GM18870 (cell line): ENCODE measurements at regions not wholly inside any gene's neighbourhood (a gene's known extent, or its start where the extent isn't known, plus 50 kb on each side); places are given as distances from the start of the nearest gene placed in this dataset.
"Not testable (repeated sequence)": the region's sequence is repeated elsewhere in the genome, so short reads cannot be mapped to it uniquely, and the experiment has no call there.

Source experiments
- ATAC-seq: cut with Tn5 transposase; IDR thresholded peaks from one replicate; pipeline ENCODE4 v1.9.1; 2021; ENCODE audit warnings: moderate library complexity; ENCODE audit not compliant: unreplicated experiment

DNA sequence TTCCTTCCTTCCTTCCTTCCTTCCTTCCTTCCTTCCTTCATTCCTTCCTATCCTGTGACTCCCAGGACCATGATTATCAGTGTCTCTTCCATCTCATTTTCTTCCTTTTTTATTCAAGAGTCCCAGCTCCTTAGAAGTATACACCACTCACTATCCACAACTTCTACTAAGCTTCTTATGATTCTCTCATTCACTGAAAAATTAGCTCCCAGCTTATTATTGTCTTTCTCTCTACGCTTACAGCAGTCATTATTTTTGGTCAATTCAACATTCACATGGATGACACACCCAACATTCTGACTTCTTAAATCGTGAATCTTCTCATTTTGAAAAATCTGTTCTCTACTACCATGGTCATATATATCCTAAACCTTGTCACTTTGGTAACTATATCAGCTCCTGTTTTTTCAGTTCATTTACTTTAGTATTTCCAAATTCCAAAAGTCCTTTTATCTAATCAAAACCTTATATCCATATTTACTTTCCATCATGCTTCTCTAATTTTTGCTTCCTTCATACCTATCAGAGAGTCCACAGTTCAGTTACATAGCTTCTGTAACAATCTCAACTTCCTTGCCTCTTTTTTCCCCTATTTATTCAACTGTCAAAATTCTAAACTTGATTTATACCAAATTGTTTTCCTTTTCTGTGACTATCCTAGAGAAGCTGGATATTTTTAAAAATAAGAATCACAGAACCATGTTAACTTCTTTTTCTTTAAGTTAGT is 677.5 kb downstream of the RAPGEF2 start:
- ATAC-seq, result no peak

DNA sequence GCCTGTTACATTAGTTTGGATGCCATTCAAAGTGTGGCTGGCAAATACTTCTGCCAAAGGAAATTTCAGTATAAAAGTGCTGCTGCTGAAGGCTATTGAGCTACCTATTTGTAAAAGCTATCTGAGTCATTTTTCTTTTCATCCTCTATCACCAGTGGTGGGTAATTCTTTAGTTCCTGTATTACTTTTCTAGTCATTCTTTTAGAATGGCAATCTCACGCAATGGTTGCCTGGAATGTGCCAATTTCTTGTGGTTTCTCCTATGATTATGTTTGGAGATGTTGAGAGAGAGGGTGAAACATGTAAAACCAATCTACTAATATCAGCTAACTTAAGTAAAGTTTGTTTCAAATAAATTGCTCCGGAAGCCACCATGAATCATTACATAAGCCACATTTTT is 685.0 kb downstream of the RAPGEF2 start:
- ATAC-seq, result no peak

DNA sequence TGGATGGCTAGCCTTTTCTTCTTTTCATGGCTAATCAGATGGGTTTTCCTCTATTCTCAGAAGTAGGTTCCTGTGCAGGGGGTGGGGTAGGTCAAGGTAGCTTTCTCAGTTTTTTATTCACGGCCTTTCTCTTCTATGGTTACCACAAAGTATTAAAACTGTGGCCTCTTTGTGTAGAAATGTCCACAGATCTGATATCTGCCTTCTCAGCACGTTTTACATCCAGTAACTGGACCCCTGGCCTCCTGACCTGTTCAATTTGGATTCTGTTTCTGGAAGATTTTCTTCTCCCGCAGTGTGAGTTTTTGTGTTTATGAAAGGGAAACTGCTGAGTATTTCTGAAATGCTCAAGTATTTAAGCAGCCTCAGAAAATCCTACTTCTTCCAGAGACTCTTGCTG is 688.5 kb downstream of the RAPGEF2 start:
- ATAC-seq, result no peak

DNA sequence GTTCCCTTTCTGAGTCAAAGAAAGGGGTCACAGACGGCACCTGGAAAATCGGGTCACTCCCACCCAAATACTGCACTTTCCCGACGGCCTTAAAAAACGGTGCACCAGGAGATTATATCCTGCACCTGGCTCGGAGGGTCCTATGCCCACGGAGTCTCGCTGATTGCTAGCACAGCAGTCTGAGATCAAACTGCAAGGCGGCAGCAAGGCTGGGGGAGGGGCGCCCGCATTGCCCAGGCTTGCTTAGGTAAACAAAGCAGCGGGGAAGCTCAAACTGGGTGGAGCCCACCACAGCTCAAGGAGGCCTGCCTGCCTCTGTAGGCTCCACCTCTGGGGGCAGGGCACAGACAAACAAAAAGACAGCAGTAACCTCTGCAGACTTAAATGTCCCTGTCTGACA is 701.7 kb downstream of the RAPGEF2 start:
- not testable (repeated sequence) for ATAC-seq

DNA sequence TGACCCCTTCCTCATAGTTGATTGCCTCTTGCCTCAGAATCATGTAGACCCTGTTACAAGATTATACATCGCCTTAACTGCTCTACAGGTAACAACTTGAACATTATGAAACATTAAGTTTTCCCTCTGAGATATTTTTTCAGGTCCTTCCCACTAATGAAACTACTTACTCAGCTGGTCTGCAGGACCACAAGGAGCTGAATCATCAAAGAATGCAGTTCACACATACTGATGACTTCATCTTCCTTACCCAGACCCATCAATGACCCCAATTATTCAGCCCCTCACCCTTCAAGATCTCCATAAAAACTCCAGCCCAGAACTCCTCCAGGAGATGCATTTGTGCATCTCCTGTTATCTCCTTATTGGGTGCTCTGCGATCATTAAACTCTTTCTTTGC is 720.9 kb downstream of the RAPGEF2 start:
- ATAC-seq, result no peak

DNA sequence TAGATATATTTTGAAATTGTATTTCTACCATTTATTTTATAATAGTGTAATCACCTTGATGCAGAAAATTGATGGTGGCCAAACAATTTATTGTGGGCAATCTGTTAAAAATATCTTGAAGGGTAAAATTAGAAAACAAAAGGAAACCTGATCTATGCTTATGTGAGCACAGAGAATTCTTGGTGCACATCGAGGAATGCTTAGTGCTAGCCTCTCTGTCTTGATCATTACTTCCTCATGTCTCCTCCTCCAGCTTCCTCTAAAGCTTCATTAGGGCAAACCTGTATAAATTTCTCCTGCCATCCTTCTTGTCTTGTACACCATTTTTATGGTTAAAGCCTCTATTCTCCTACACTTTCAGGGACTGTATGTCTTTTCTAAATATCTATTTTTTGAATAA is 725.8 kb downstream of the RAPGEF2 start:
- ATAC-seq, result no peak

DNA sequence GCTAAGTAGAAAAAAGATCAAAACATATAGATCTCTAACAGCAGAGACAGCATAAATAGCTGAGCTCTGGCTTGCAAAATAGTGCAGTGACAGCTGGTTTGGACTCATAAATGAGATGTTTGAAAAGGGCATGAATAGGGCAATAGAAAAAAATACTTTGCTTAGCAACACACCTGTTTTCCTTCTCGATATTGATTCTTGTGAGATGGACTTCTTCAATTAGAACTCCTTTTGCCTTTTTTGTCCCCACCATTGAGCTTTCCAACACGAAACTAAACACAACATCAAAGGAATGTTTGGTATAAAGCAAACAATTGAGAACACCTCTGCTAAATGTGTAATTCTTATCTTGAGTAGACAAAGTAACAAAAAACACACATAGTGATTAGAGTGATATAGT is 726.3 kb downstream of the RAPGEF2 start:
- ATAC-seq, result no peak

DNA sequence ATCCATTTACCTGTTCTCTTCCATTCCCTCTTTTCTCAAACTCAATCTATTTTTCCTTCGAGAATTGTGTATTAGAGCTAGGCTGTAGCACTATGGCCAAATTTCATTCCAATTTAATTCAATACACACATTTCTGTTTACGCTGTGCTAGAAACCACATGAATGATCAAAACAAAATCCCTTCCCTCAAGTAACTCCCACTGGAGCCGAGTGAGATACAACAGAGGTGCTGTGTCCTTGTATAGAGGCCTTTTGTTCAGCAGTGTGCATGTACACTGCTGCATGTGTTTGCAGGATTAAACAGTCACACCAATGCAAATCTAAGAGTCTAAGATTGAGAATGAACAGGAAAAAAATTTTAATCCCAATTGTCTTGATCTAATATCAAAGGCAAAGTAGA is 734.2 kb downstream of the RAPGEF2 start:
- ATAC-seq, result no peak

DNA sequence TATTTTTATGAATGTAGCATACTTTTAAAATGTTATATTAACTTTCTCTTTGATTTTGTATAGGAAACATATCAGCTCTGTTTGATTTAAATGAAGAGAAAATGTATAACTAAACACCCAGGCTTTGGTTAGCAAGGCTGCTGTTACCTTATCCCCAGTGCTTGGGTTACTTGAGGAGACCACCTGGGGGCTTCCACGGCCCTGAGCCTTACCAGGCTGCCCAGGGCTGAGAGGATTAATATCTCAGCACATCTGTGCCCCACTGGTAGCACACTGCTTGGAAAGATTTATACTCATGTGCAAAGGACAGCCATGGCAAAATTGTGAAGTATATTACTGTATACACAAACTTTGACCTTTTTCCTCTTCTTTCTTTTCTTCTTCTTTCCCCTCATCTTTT is 752.9 kb downstream of the RAPGEF2 start:
- ATAC-seq, result no peak

DNA sequence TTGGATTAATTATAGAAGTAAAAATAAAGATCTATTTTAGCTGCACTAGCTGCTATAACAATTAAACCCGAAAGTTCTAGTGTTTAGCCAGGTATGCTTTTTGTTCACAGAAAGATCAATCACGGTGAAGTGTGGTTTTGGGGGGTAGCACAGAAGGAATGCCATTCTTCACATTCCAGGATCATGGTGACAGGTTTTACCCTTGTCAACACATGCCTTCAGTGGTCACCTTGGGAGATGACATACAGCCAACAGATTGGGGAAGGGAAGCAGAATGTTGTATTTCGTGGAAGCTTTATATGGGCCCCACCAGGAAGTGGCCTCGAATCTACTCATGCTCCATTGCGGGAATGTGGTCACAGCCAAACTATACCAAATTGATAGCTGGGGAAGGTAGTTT is 753.6 kb downstream of the RAPGEF2 start:
- ATAC-seq, result no peak

DNA sequence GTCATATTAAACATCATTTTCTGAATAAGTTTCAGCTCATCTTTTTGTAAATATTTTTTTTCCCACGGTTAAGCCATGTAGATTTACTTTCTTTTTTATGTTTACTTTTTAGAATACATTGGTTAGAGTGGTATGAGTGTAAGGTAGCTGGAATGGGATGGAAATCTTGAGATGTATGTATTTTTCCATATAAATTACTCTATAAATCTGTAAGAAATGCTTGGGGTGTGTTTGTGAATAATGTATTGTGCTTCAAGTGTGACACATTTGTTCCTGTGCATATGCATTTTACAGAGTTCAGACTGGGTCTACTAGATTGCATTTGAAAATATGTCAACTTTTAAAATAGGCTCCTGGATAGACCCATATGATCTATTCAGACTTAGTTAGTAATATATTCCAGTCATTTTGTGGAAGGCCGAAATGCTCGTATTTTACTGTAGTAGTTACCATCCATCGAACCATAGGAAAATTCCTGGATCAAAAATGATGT is 756.8 kb downstream of the RAPGEF2 start:
- ATAC-seq, result no peak

DNA sequence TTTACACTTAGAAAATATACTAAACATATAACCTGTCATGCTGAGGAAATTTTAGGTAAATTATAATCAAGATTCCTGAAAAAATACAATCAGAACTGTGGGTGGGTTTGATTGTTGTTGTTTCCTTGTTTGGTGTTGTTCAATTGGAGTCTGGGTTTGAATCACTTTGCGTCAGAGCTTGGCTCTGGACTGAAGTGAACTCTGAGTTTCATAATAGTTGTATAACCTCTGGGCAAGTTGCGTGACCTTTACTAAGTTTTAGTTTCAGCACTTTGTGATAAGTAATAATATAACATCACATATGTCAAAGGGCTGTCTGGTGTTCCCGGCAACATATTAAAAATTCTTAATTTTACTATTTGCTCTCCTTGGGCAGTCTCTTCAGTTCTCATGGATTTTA is 758.1 kb downstream of the RAPGEF2 start:
- ATAC-seq, result no peak

DNA sequence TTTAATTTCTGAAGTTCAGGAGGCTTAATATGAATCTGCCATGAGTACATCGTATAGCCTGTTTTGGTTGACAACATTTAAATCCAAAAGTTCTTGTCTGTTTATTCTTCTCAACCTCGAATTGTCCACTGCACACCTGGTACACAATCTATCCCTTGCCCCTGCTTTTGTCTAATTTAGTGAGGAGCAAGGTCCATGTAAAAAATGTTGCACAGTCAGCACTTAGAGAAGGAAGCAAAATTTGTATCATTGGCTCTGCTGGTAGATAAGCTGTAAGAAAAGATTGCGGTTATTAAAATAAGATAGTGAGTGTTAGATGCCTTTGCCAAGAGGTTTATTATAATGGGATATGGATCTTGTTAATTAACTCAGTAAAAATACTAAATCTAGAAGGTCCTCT is 761.5 kb downstream of the RAPGEF2 start:
- no peak for ATAC-seq

DNA sequence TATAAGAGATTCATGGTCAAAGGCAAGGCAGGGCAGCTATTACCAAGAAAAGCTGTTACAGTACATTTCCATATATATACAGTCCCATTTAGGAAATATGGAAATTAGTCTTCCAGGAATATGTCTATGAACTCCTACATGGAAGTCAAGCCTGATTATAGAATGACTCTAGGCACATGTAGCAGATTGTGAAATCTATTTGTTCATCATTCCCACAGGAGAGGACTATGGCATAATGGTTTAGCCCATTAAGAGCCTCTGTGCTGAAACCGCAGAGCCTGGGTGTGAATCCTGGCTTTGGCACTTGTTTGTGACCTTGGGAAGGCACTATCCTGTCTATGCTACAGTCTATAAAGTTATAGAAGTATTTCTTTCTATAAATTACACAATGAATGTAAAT is 764.8 kb downstream of the RAPGEF2 start:
- ATAC-seq, result no peak

DNA sequence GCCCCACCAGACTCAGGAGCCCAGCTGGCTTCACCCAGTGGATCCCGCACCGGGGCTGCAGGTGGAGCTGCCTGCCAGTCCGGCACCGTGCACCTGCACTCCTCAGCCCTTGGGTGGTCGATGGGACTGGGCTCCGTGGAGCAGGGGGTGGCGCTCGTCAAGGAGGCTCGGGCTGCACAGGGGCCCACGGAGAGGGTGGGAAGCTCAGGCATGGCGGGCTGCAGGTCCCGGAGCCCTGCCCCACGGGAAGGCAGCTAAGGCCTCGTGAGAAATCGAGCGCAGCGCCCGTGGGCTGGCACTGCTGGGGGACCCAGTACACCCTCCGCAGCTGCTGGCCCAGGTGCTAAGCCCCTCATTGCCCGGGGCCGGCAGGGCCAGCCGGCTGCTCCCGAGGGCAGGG is 766.1 kb downstream of the RAPGEF2 start:
- not testable (repeated sequence) for ATAC-seq

DNA sequence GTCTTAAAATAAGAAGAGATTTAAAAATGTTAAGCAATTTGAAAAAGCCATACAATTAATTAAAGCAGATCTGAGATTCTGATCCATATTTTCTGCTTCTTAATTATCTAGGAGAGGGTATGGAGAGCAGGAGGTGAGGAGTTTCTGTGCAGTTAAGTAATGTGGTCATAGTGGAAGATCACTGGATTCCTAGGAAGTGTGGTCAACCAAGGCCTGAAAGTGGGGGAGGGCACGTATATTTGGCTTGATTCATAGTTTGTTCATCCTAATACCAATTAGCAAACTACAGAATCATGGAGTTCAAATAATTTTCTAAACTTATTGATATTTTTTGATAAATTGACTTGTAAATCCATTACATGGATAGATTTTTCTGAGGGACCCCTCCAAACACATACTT is 768.3 kb downstream of the RAPGEF2 start:
- no peak for ATAC-seq

DNA sequence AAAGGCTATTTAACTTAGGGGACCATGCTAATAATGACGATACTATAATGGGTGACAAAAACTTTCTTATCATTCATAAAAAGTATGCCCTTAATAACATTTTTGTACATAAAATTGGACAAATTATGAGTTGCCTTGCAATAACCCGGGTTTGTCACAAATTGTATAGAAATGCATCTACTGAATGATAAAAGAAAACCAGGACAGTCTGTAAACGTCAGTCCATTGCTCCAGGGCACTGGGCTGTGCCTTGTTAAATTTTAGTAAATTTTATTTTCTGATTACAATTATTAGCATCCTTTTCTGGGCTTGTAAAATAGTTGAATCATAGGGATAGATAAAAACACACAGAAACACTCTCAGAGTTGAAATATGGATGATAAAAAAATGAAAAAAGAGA is 778.3 kb downstream of the RAPGEF2 start:
- no peak for ATAC-seq

DNA sequence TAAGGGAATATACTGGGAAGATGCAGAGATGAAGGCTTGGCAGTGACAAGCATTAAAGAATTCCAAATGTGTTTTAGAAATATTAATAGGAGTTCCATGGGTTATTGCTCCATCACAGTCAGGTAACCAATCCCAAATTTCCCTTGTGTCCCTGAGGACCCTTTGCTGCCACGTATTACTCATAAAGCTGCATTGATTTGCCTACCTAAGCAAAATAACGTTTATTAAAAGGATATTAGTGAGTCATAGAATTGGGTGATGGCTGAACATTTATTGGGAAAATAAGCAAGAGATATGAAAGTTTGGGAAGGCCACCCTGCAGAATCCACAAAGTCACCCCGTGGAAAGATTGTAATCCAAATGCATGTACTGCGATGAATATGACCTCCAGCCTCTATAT is 782.1 kb downstream of the RAPGEF2 start:
- no peak for ATAC-seq

DNA sequence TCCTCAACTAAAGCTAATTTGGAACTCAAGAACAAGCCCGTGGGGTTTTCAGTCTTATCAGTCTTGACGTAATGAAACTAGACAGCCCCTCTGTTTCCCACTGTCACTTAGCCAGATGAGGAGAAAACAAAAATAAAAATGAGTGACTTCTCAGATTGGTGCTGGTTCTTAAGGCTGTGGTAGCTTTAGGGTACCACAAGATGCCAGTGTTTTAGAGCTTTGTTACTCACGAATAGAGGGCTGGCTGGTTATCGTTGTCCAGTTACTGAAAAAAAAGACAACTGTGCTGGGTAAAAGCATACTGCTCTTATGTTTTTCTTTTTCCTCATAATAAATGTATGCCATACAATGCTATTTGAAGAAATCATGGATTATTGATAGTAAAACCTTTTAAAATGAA is 796.7 kb downstream of the RAPGEF2 start:
- ATAC-seq, result no peak

DNA sequence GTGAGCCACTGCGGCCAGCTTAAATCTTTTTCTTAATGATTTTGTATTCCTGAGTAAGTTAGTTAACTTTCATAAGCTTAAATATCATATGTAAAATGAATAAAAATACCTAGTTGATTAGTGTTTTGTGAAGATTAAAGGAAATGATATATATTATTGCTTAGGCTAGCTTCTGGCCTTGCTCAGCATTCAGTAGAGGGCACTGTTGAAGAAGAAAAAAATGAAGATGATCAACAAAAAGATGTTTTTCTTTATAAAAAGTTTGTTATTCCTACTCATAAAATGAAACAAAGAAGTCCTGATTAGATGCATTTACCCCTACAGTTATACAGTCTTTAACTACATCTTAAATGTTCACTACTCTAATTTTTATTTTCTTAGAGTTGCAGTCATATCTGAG is 797.7 kb downstream of the RAPGEF2 start:
- no peak for ATAC-seq

DNA sequence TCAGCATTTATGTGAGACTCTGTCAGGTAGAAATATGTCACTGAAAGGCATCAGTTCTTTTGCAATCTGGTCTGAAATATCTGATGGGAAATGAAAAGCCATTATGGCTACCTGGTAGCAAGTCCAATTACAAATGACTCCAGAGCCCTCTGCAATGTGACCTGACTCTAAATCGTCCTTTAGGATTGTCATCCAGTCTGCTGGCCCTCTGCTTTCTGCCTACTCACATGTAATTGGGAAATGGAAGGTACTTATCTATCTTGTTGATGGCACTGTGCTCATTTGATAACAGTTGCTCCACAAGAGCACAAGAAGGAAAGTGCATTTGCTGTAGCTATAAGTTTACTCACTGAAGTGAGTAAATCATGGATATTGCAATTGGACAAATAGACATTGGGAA is 799.8 kb downstream of the RAPGEF2 start:
- ATAC-seq, result no peak

DNA sequence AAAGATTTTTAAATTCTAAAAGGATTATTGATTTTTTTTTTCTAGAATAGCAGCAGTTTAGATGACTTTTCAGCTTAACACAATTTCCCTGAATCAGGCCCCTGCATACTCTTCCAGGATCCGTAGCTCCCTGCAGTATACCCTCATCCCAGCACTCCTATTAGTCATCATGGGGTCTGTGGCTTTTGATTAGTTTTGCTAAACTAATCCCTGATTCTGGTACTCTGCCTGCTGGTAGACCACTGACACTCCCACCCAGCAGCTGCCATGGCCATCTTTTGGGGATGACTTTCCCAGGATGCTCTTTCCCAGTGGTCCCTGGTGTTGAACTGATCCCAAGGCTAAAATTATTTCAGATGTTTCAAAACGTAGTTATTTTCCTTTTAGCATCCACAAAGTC is 802.0 kb downstream of the RAPGEF2 start:
- ATAC-seq, result no peak

DNA sequence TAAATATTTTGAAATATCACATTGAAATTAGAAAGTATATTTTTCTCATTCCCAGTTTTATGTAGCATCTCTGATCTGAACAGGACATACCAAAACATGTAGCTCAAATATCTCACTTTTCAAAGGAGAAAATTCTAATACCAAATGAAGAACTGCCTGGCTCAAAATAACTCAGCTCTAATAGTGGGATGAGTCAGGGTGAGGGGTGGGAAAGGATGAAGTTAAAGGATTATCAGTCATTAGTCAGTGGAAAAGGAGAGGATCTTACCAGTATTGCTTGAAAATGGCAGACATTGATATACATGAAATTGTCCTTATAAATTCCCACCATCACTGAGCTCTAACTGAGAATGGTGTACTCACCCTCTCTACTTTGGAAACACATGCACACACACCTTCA is 803.2 kb downstream of the RAPGEF2 start:
- no peak for ATAC-seq
